C4-2B (cell line): ENCODE measurements at regions not wholly inside any gene's neighbourhood (a gene's known extent, or its start where the extent isn't known, plus 50 kb on each side); places are given as distances from the start of the nearest gene placed in this dataset.

Experiments used
- H3K27ac ChIP-seq: fragments of 450-650 bp; 2 replicates; pipeline ENCODE4 v1.5.1; 2017
- CTCF ChIP-seq: fragments of 450-650 bp; conservative IDR thresholded peaks from 2 replicates; pipeline ENCODE4 v1.5.1; 2017; ENCODE audit warnings: mild to moderate bottlenecking
- ZFX ChIP-seq: fragments of 450-650 bp; IDR thresholded peaks from 2 replicates; pipeline ENCODE4 v1.6.1; 2017

DNA sequence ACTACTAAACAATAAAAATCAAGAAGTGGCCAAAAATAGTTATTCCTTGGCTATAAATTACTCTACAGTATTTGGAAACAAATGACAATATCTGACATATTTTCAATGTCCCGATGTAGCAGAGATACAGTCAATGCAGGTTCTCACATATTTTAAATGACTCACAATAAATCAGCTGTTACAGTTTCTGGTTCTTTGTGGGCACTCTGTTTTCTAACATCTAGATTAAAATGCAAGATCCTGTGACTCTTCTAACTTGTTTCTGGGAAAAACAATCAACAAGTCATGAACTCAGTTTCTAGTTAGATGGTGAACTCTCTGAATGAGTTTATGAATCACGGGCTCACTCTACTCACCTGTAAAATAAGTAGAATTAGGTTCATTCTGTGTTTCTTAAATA is 849.6 kb upstream of the MBL2 start:
- no peak overlapping the region for H3K27ac ChIP-seq
- TF ChIP-seq CTCF (no peak), ZFX (no peak)

- no peak overlapping the region; the same call in 1 of the 2 replicates for H3K27ac ChIP-seq
- TF ChIP-seq CTCF (no peak), ZFX (no peak)
Observed at GRCh38 chr10:53619671-53620070, 847.1 kb upstream of the MBL2 start.

GRCh38 chr10:53607691-53608090 is 835.1 kb upstream of the MBL2 start:
- TF ChIP-seq CTCF (no peak), ZFX (no peak)

GRCh38 chr10:53606981-53607380 is 834.4 kb upstream of the MBL2 start:
- no peak for TF ChIP-seq ZFX
- H3K27ac ChIP-seq, result no peak overlapping the region

More at GRCh38 chr10:53607691-53608090, 835.1 kb upstream of the MBL2 start:
- H3K27ac ChIP-seq, result no peak overlapping the region

GRCh38 chr10:53601260-53601875 is 828.8 kb upstream of the MBL2 start:
- no peak overlapping the region for H3K27ac ChIP-seq
- TF ChIP-seq CTCF (peak; percentile 93), ZFX (no peak)

DNA sequence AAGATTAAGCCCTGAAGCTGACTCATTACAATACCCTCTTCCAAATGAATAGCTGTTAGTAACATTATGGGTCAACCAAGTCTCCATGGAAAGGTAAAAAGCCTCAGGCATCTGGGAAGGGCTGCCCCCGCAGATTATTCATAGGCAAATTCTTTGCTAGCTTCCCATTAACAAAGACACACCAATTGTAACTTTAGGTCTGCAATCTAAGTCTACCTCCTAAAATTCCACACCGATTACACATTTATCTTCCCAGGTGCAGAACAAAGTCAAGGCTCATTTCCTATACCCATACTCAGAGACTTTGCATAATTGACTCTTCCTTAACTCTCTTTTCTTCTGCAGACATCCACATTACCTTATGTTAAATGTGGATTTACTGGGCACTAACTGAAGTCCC is 826.3 kb upstream of the MBL2 start:
- H3K27ac ChIP-seq, result no peak overlapping the region
- TF ChIP-seq CTCF (no peak), ZFX (no peak)

GRCh38 chr10:53597835-53598251 is 825.3 kb upstream of the MBL2 start:
- TF ChIP-seq CTCF (no peak), ZFX (no peak)
- H3K27ac ChIP-seq, result no peak overlapping the region

DNA sequence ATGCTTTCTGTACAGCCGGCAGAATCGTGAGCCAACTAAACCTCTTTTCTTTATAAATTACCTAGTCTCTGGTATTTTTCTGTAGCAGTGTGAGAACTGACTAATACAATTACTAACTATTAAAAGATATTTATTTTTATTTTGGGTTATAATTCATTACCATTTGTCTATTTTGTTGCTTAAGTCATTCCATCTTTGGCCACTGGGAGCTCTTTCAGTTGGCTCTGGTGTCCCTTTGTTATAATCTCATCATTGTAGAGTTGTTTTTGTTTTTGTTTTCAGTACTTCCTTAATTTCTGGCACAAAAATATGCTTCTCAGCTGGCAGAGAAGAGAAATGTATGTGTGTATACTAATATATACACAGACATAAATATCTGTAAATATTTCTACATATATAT is 807.9 kb upstream of the MBL2 start:
- TF ChIP-seq ZFX (no peak), CTCF (peak; percentile 25)
- H3K27ac ChIP-seq, result peak overlapping the region; percentile 28; the same call in 1 of the 2 replicates
